DOHH2 (cell line): ENCODE measurements at regions not wholly inside any gene's neighbourhood (a gene's known extent, or its start where the extent isn't known, plus 50 kb on each side); places are given as distances from the start of the nearest gene placed in this dataset.

Experiments
- H3F3A ChIP-seq: fragments of 200-600 bp; sonication (generic), shearing (Covaris generic); 2 replicates; pipeline ENCODE4 v1.6.0; 2016; ENCODE audit warnings: antibody characterized with exemption, mild to moderate bottlenecking; ENCODE audit not compliant: control insufficient read depth, insufficient read depth
- H3K27ac ChIP-seq: fragments of 200-600 bp; sonication (generic); 2 replicates; pipeline ENCODE4 v1.5.1; 2014; ENCODE audit warnings: low read depth, mild to moderate bottlenecking, low read length, moderate library complexity
- H3K27me3 ChIP-seq: fragments of 200-600 bp; sonication (generic); 2 replicates; pipeline ENCODE4 v1.6.1; 2014; ENCODE audit warnings: mild to moderate bottlenecking, low read length, mixed read lengths; ENCODE audit not compliant: control insufficient read depth
- H3K36me3 ChIP-seq: fragments of 200-600 bp; sonication (generic); 2 replicates; pipeline ENCODE4 v1.6.1; 2014; ENCODE audit warnings: mild to moderate bottlenecking, low read length, moderate library complexity, mixed read lengths; ENCODE audit not compliant: control insufficient read depth
- H3K4me1 ChIP-seq: fragments of 200-600 bp; sonication (generic); 2 replicates; pipeline ENCODE4 v1.6.1; 2014; ENCODE audit warnings: mild to moderate bottlenecking, low read length, mixed read lengths; ENCODE audit not compliant: control insufficient read depth
- H3K4me2 ChIP-seq: fragments of 200-600 bp; sonication (generic); 2 replicates; pipeline ENCODE4 v1.6.0; 2014; ENCODE audit warnings: mild to moderate bottlenecking, low read length, moderate library complexity
- H3K4me3 ChIP-seq: fragments of 200-600 bp; sonication (generic); 2 replicates; pipeline ENCODE4 v1.5.1; 2014; ENCODE audit warnings: mild to moderate bottlenecking, low read length, mixed read lengths
- H3K79me2 ChIP-seq: fragments of 200-600 bp; sonication (generic); 2 replicates; pipeline ENCODE4 v1.6.1; 2014; ENCODE audit warnings: mild to moderate bottlenecking, low read length, mixed read lengths; ENCODE audit not compliant: control insufficient read depth
- H3K9me2 ChIP-seq: fragments of 200-600 bp; sonication (generic); replicated peaks from 2 replicates; pipeline ENCODE4 v1.6.1; 2014; ENCODE audit warnings: mild to moderate bottlenecking, low read length, mixed read lengths; ENCODE audit not compliant: control insufficient read depth
- H3K9me3 ChIP-seq: fragments of 200-600 bp; sonication (generic); 2 replicates; pipeline ENCODE4 v1.6.1; 2014; ENCODE audit warnings: antibody characterized with exemption, low read length, mixed read lengths; ENCODE audit not compliant: control insufficient read depth, insufficient read depth
- H4K20me1 ChIP-seq: fragments of 200-600 bp; sonication (generic); 2 replicates; pipeline ENCODE4 v1.6.0; 2014; ENCODE audit warnings: low read depth, mild to moderate bottlenecking, antibody characterized with exemption, low read length, moderate library complexity; ENCODE audit not compliant: control insufficient read depth, insufficient read depth
- CTCF ChIP-seq: fragments of 200-600 bp; sonication (generic); IDR thresholded peaks from one replicate; pipeline ENCODE4 v1.5.1; 2014; ENCODE audit warnings: antibody characterized with exemption, mild to moderate bottlenecking, low read depth, low read length; ENCODE audit not compliant: poor library complexity, severe bottlenecking
- EZH2phosphoT487 ChIP-seq: fragments of 200-600 bp; sonication (generic); IDR thresholded peaks from 2 replicates; pipeline ENCODE4 v1.6.1; 2017; ENCODE audit warnings: borderline replicate concordance, mild to moderate bottlenecking, antibody characterized with exemption, low read length, moderate library complexity, mixed read lengths

- H3K27ac ChIP-seq = no peak overlapping the region
- TF ChIP-seq EZH2phosphoT487 = no peak
- TF ChIP-seq CTCF = no peak
- no peaks in the 10 kb centered on the region for H4K20me1 ChIP-seq
- H3K4me1 ChIP-seq = no peaks in the 10 kb centered on the region
- no peaks in the 10 kb centered on the region for H3F3A ChIP-seq
- H3K9me3 ChIP-seq = no peaks in the 10 kb centered on the region
- no peaks in the 10 kb centered on the region for H3K27me3 ChIP-seq
- no peaks in the 10 kb centered on the region for H3K79me2 ChIP-seq
- no peak overlapping the region for H3K4me3 ChIP-seq
- no peaks in the 10 kb centered on the region for H3K9me2 ChIP-seq
- H3K36me3 ChIP-seq = no peaks in the 10 kb centered on the region
- no peak overlapping the region for H3K4me2 ChIP-seq
Measured at GRCh38 chrX:70988425-70988824, 57.5 kb upstream of the SLC7A3 start.
